ENCODE measurements at regions not wholly inside any gene's neighbourhood (a gene's known extent, or its start where the extent isn't known, plus 50 kb on each side); places are given as distances from the start of the nearest gene placed in this dataset.

DNA sequence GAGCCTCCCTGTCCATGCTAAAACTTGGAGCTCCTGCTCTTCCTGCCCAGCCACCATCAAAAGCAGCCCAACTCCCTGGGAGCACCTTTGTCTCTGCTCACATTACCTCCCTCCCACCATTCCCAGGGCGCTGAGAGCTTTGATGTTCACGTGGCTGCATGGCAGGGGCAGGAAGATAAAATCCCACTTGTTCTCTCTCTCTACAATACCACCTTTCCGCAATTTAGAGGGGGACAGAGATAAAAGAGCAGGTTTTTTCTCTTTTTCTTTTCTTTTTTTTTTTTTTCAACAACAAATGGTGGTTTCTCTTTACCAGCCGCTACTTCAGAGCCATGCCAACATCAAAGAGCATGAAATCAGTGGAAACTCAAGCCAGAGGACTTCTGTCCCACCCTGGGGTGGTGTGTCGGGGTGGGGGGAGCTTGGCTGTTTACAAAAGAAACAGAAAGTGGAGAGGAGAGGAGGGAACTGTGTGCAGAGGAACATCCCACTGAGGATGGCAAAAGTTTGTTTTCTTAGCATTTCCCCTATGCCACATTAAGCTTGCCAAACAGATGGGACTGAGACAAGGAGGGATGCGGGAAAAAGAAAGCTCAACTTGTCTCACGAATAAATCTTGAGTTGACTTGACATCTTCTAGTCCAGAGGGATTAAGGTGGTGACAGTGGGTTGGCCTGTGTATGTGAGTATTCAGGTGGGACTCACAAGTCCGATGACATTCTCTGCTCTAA lies 103.7 kb upstream of the NUDT4 start:
- no peak for DNase-seq
- H3K9me3 ChIP-seq: no peaks in the 10 kb centered on the region
- no peaks in the 10 kb centered on the region for H3K36me3 ChIP-seq (ENCODE audit: low read depth)
- TF ChIP-seq, protein P1, sequence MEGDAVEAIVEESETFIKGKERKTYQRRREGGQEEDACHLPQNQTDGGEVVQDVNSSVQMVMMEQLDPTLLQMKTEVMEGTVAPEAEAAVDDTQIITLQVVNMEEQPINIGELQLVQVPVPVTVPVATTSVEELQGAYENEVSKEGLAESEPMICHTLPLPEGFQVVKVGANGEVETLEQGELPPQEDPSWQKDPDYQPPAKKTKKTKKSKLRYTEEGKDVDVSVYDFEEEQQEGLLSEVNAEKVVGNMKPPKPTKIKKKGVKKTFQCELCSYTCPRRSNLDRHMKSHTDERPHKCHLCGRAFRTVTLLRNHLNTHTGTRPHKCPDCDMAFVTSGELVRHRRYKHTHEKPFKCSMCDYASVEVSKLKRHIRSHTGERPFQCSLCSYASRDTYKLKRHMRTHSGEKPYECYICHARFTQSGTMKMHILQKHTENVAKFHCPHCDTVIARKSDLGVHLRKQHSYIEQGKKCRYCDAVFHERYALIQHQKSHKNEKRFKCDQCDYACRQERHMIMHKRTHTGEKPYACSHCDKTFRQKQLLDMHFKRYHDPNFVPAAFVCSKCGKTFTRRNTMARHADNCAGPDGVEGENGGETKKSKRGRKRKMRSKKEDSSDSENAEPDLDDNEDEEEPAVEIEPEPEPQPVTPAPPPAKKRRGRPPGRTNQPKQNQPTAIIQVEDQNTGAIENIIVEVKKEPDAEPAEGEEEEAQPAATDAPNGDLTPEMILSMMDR (IDR thresholded peaks at IDR 0.05): no peak
- no peak for ATAC-seq
- H3K4me1 ChIP-seq (ENCODE audit: low read depth): no peaks in the 10 kb centered on the region
- no peak overlapping the region for H3K4me3 ChIP-seq
- intact Hi-C loops (cut with DNase I, micrococcal nuclease): no loop called here

DNA sequence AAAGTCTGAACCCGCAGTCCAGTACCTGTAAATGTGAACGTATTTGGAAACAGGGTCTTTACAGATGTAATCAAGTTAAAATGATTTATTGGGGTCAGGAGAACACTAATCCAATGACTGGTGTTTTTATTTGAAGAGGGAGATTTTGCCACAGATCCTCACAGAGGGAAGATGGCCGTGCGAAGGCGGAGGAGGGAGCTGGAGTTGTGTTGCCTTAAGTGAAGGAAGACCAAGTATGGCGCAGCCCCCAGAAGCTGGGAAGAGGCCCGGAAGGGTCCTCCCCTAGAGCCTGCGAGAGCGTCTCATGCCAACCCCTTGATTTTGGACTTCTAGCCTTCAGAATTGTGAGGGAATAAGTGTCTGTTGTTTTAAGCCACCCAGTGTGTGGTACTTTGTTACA lies 102.8 kb upstream of the NUDT4 start:
- H3K36me3 ChIP-seq (ENCODE audit: low read depth): no peaks in the 10 kb centered on the region
- H3K4me3 ChIP-seq: no peak overlapping the region
- TF ChIP-seq, protein P1 (IDR thresholded peaks at IDR 0.05): no peak
- H3K9me3 ChIP-seq: no peaks in the 10 kb centered on the region
- no peaks in the 10 kb centered on the region for H3K4me1 ChIP-seq (ENCODE audit: low read depth)
- intact Hi-C loops (cut with DNase I, micrococcal nuclease): no loop called here
- ATAC-seq: no peak
- no peak for DNase-seq

DNA sequence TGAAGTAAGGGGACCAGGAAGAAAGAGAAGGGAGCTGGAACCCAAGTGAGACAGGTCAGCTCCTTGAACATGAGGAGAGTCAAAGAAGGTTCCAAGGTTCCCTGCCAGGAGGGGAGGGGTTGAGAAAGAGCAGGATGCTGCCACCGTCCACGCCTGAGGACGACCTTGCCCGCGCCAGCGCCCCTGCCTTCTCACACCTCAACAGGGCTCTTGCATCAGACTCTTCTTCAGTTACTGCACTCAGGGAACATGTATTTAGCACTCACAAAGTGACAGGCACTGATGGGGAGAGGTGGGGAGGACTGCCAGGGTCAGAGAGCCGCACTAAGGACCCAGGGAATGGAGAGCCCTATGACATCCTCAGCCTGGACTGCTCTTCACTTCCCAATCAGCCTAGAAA lies 102.1 kb upstream of the NUDT4 start:
- DNase-seq (no peak), ATAC-seq (no peak)

GRCh38 chr12:93279565-93280412 lies 97.9 kb upstream of the NUDT4 start:
- DNase-seq: no peak
- intact Hi-C loops (cut with DNase I, micrococcal nuclease): no loop called here
- no peak for ATAC-seq
- Histone ChIP-seq H3K9me3 (no peaks in the 10 kb centered on the region), H3K4me1 (ENCODE audit: low read depth) (no peaks in the 10 kb centered on the region), H3K36me3 (ENCODE audit: low read depth) (no peaks in the 10 kb centered on the region), H3K4me3 (no peak overlapping the region)
- TF ChIP-seq, protein P1 (IDR thresholded peaks at IDR 0.05): no peak

More for the DNA sequence above, 102.1 kb upstream of the NUDT4 start:
- Histone ChIP-seq H3K36me3 (ENCODE audit: low read depth) (no peaks in the 10 kb centered on the region), H3K4me1 (ENCODE audit: low read depth) (no peaks in the 10 kb centered on the region), H3K4me3 (no peak overlapping the region), H3K9me3 (no peaks in the 10 kb centered on the region)
- TF ChIP-seq, protein P1 (IDR thresholded peaks at IDR 0.05): no peak
- intact Hi-C loops (cut with DNase I, micrococcal nuclease): no loop called here

DNA sequence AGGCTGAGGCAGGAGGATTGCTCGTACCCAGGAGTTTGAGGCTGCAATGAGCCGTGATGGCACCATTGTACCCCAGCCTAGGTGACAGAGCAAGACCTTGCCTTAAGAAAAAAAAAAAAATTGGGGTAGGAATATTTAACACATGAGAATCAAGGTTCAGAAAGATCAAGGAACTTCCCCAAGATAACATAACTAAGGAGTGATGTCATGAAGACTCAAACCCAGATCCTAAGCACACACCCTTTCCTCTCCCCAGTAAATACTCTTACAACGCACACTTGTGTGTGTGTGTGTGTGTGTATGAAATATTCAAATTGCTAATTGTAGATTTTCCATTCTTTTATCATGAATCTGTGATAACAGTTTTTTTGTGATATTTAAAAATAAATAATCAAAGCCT lies 90.6 kb upstream of the NUDT4 start:
- DNase-seq (no peak), ATAC-seq (peak; percentile 59)
- intact Hi-C loops (cut with DNase I, micrococcal nuclease): no loop called here

More for the DNA sequence above, 90.6 kb upstream of the NUDT4 start:
- Histone ChIP-seq H3K4me1 (ENCODE audit: low read depth) (no peaks in the 10 kb centered on the region), H3K36me3 (ENCODE audit: low read depth) (no peaks in the 10 kb centered on the region), H3K9me3 (no peaks in the 10 kb centered on the region), H3K4me3 (no peak overlapping the region)
- TF ChIP-seq, protein P1 (IDR thresholded peaks at IDR 0.05): no peak

Measured in mucosa of descending colon (tissue), 3 donors.